ENCODE measurements at regions not wholly inside any gene's neighbourhood (a gene's known extent, or its start where the extent isn't known, plus 50 kb on each side); places are given as distances from the start of the nearest gene placed in this dataset.
A peak's percentile ranks its signal among the peaks of the same experiment; 100 is the strongest.
"Not testable (repeated sequence)": the region's sequence is repeated elsewhere in the genome, so short reads cannot be mapped to it uniquely, and the experiment has no call there.

- not testable (repeated sequence) for H3K27ac ChIP-seq; H3K27me3 ChIP-seq; H3K4me3 ChIP-seq; DNase-seq; ATAC-seq (ENCODE audit: low FRiP score in 2 of 2); H3K4me1 ChIP-seq; H3K36me3 ChIP-seq
- peaks cover 0 to 24% (median 8%) of the 10 kb centered on the region in 4 donors for H3K9me3 ChIP-seq
- 89 to 93% methylated on average over 3 of the region's 3 CpGs for WGBS, 2 donors
These were observed 160.5 kb downstream of the OR4A47 start for GRCh38 chr11:48649064-48649463.

GRCh38 chr11:48669146-48669545 is 180.6 kb downstream of the OR4A47 start:
- no peak for DNase-seq
- H3K36me3 ChIP-seq = no peaks in the 10 kb centered on the region
- H3K4me3 ChIP-seq = no peak overlapping the region
- peaks cover 2 to 86% (median 30%) of the 10 kb centered on the region in 4 donors for H3K9me3 ChIP-seq
- no peak for ATAC-seq (ENCODE audit: low FRiP score in 2 of 2)
- no peaks in the 10 kb centered on the region for H3K27me3 ChIP-seq
- H3K27ac ChIP-seq = no peak overlapping the region
- H3K4me1 ChIP-seq = no peaks in the 10 kb centered on the region
- TF ChIP-seq POLR2AphosphoS5 (IDR thresholded peaks at IDR 0.05) (no peak), EP300 (IDR thresholded peaks at IDR 0.05) (no peak), CTCF (IDR thresholded peaks at IDR 0.05) (no peak), POLR2A (IDR thresholded peaks at IDR 0.05) (no peak)
- WGBS, 2 donors = 71 to 82% methylated on average over 1 of the region's 1 CpG

GRCh38 chr11:48675945-48676344 is 187.4 kb downstream of the OR4A47 start:
- Histone ChIP-seq H3K4me1 (no peaks in the 10 kb centered on the region), H3K4me3 (no peak overlapping the region), H3K9me3 (peaks cover 25 to 52% (median 27%) of the 10 kb centered on the region in 4 donors), H3K27ac (no peak overlapping the region), H3K36me3 (no peaks in the 10 kb centered on the region), H3K27me3 (no peaks in the 10 kb centered on the region)
- no peak for DNase-seq
- ATAC-seq (ENCODE audit: low FRiP score in 2 of 2) = no peak
- WGBS, 2 donors = 89% methylated on average over 3 of the region's 3 CpGs
- TF ChIP-seq POLR2AphosphoS5 (IDR thresholded peaks at IDR 0.05) (no peak), POLR2A (IDR thresholded peaks at IDR 0.05) (no peak), CTCF (IDR thresholded peaks at IDR 0.05) (no peak), EP300 (IDR thresholded peaks at IDR 0.05) (no peak)

- TF ChIP-seq POLR2A (IDR thresholded peaks at IDR 0.05) = no peak
- TF ChIP-seq POLR2AphosphoS5 (IDR thresholded peaks at IDR 0.05) = no peak
- TF ChIP-seq EP300 (IDR thresholded peaks at IDR 0.05) = no peak
- TF ChIP-seq CTCF (IDR thresholded peaks at IDR 0.05) = no peak
- Histone ChIP-seq H3K4me1 (no peaks in the 10 kb centered on the region), H3K36me3 (no peaks in the 10 kb centered on the region), H3K9me3 (peaks cover 0 to 31% (median 4%) of the 10 kb centered on the region in 4 donors), H3K4me3 (no peak overlapping the region), H3K27ac (no peak overlapping the region), H3K27me3 (no peaks in the 10 kb centered on the region)
- 50 to 54% methylated on average over 5 of the region's 5 CpGs for WGBS, 2 donors
- ATAC-seq (ENCODE audit: low FRiP score in 2 of 2) (no peak), DNase-seq (no peak)
These were observed 194.7 kb downstream of the OR4A47 start for GRCh38 chr11:48683226-48683720.

- not testable (repeated sequence) for H3K27me3 ChIP-seq; H3K27ac ChIP-seq; H3K4me1 ChIP-seq; ATAC-seq (ENCODE audit: low FRiP score in 2 of 2); H3K36me3 ChIP-seq; H3K4me3 ChIP-seq; DNase-seq
- peaks cover 0 to 32% (median 7%) of the 10 kb centered on the region in 4 donors for H3K9me3 ChIP-seq
- 74 to 79% methylated on average over 5 of the region's 5 CpGs for WGBS, 2 donors
These were observed 240.9 kb downstream of the OR4A47 start for GRCh38 chr11:48729503-48729902.

- 88 to 89% methylated on average over 10 of the region's 10 CpGs for WGBS, 2 donors
- not testable (repeated sequence) for H3K4me3 ChIP-seq; ATAC-seq (ENCODE audit: low FRiP score in 2 of 2); H3K4me1 ChIP-seq; H3K27me3 ChIP-seq; H3K36me3 ChIP-seq; H3K27ac ChIP-seq
- H3K9me3 ChIP-seq = peaks cover 0 to 17% (median 1%) of the 10 kb centered on the region in 4 donors
- peak in 1 of 2 donors; percentile 28 for DNase-seq
These were observed 233.6 kb downstream of the TRIM51G start for GRCh38 chr11:48750081-48750480.

All from upper lobe of left lung (tissue), 6 donors.